ENCODE measurements at regions not wholly inside any gene's neighbourhood (a gene's known extent, or its start where the extent isn't known, plus 50 kb on each side); places are given as distances from the start of the nearest gene placed in this dataset.

DNA sequence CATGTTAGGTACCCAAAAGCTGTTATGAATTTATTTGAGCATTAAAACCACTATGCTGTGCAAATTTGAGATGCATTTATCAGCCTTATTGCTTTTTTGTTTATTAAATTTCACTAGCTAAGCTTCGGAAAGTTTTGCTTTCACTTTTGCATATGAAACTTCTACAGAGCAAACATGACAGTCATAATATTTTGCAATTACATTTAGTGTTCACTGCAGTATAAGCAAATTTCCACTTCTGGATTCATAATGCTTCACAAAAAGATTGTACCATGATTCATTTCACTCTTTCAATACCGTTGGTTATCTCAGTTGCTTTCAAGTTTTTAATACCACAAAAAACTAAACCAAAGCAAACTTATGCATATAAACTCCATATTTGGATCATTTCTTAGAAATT lies 228.7 kb upstream of the SLC8A1 start:
- Mint-ChIP-seq H3K9me3 (peaks cover 8 to 11% (median 9%) of the 10 kb centered on the region in 7 donors), H3K4me3 (peak overlapping the region in 1 of 2 donors; percentile 67), H3K4me1 (peaks cover 17% of the 10 kb centered on the region), H3K27ac (peak overlapping the region in 2 of 7 donors; percentile 47 to 49), H3K36me3 (no peaks in the 10 kb centered on the region), H3K27me3 (ENCODE audit: low read depth in 3 of 3) (peaks cover 0 to 4% (median 0%) of the 10 kb centered on the region in 3 donors)
- peaks cover 6 to 9% of the 10 kb centered on the region in 2 donors for H3K9me3 ChIP-seq (replicated peaks in 1 of 2; ENCODE audit: control insufficient read depth in 1 of 2, insufficient read depth in 1 of 2, low read length in 2 of 2)
- no CpG with 5 or more reads among the region's 2 CpGs for WGBS (ENCODE audit: insufficient coverage)
- peak overlapping the region; percentile 9 for H2AFZ ChIP-seq (ENCODE audit: insufficient read depth, low read depth, low read length, poor library complexity, severe bottlenecking)
- H3K27me3 ChIP-seq (ENCODE audit: control insufficient read depth in 2 of 2, insufficient read depth in 2 of 2, low read length in 2 of 2): no peaks in the 10 kb centered on the region
- H3K4me1 ChIP-seq (ENCODE audit: control insufficient read depth in 1 of 2, insufficient read depth in 2 of 2, low read length in 2 of 2): peaks cover 8 to 17% of the 10 kb centered on the region in 2 donors
- peak overlapping the region; percentile 56 for H3K9ac ChIP-seq (ENCODE audit: insufficient read depth, low read length, poor library complexity, severe bottlenecking)
- peak overlapping the region; percentile 34 to 72 (median 53) for H3K4me3 ChIP-seq (replicated peaks in 1 of 3; ENCODE audit: low read depth in 2 of 3, low read length in 3 of 3)
- H3K4me2 ChIP-seq (replicated peaks; ENCODE audit: extremely low read depth, low read length, poor library complexity, severe bottlenecking): peak overlapping the region; percentile 70
- peak overlapping the region in 1 of 2 donors; percentile 82 for H3K27ac ChIP-seq (ENCODE audit: low read depth in 1 of 2, low read length in 2 of 2)
- intact Hi-C loops (cut with micrococcal nuclease): no loop called here
- no peaks in the 10 kb centered on the region for H3K79me2 ChIP-seq (ENCODE audit: insufficient read depth, low read length)
- H3K36me3 ChIP-seq (replicated peaks in 1 of 2; ENCODE audit: control insufficient read depth in 1 of 2, insufficient read depth in 2 of 2, low read length in 2 of 2): no peaks in the 10 kb centered on the region
- TF ChIP-seq, protein P1, sequence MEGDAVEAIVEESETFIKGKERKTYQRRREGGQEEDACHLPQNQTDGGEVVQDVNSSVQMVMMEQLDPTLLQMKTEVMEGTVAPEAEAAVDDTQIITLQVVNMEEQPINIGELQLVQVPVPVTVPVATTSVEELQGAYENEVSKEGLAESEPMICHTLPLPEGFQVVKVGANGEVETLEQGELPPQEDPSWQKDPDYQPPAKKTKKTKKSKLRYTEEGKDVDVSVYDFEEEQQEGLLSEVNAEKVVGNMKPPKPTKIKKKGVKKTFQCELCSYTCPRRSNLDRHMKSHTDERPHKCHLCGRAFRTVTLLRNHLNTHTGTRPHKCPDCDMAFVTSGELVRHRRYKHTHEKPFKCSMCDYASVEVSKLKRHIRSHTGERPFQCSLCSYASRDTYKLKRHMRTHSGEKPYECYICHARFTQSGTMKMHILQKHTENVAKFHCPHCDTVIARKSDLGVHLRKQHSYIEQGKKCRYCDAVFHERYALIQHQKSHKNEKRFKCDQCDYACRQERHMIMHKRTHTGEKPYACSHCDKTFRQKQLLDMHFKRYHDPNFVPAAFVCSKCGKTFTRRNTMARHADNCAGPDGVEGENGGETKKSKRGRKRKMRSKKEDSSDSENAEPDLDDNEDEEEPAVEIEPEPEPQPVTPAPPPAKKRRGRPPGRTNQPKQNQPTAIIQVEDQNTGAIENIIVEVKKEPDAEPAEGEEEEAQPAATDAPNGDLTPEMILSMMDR (IDR thresholded peaks at IDR 0.05): no peak
- peak; percentile 19 to 61 (median 49) for DNase-seq
- H4K20me1 ChIP-seq (ENCODE audit: insufficient read depth, low read length): no peaks in the 10 kb centered on the region

DNA sequence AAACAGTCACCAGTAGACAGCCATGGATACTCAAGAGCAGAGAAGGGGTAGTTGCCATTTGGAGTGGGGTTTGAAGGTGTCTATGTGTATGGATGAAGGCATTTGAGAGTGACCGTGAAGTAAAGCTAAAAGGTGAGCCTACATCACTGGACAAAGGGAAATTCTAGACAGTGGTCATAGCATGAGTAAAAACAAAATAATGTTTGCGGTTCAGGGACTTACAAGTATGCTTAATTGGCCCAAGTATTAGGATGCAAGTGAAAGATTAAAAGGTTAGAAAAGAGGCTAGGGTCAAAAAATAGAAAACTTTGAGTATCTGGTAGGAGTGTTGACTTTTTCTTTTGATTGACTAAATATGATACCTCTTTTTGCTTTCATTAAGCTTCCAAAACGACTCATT lies 238.1 kb upstream of the SLC8A1 start:
- Mint-ChIP-seq H3K4me1 (no peaks in the 10 kb centered on the region), H3K9me3 (peaks cover 0 to 13% (median 4%) of the 10 kb centered on the region in 7 donors), H3K36me3 (no peaks in the 10 kb centered on the region), H3K27ac (no peak overlapping the region), H3K27me3 (ENCODE audit: low read depth in 3 of 3) (no peaks in the 10 kb centered on the region), H3K4me3 (no peak overlapping the region)
- intact Hi-C loops (cut with micrococcal nuclease): no loop called here
- DNase-seq: no peak
- Histone ChIP-seq H3K4me2 (replicated peaks; ENCODE audit: extremely low read depth, low read length, poor library complexity, severe bottlenecking) (no peak overlapping the region), H2AFZ (ENCODE audit: insufficient read depth, low read depth, low read length, poor library complexity, severe bottlenecking) (no peak overlapping the region), H3K9ac (ENCODE audit: insufficient read depth, low read length, poor library complexity, severe bottlenecking) (no peak overlapping the region), H3K4me1 (ENCODE audit: control insufficient read depth in 1 of 2, insufficient read depth in 2 of 2, low read length in 2 of 2) (no peaks in the 10 kb centered on the region), H3K27me3 (ENCODE audit: control insufficient read depth in 2 of 2, insufficient read depth in 2 of 2, low read length in 2 of 2) (no peaks in the 10 kb centered on the region), H3K9me3 (replicated peaks in 1 of 2; ENCODE audit: control insufficient read depth in 1 of 2, insufficient read depth in 1 of 2, low read length in 2 of 2) (no peaks in the 10 kb centered on the region), H3K79me2 (ENCODE audit: insufficient read depth, low read length) (no peaks in the 10 kb centered on the region), H3K36me3 (replicated peaks in 1 of 2; ENCODE audit: control insufficient read depth in 1 of 2, insufficient read depth in 2 of 2, low read length in 2 of 2) (no peaks in the 10 kb centered on the region), H3K4me3 (replicated peaks in 1 of 3; ENCODE audit: low read depth in 2 of 3, low read length in 3 of 3) (no peak overlapping the region), H4K20me1 (ENCODE audit: insufficient read depth, low read length) (no peaks in the 10 kb centered on the region), H3K27ac (ENCODE audit: low read depth in 1 of 2, low read length in 2 of 2) (no peak overlapping the region)
- TF ChIP-seq, protein P1 (IDR thresholded peaks at IDR 0.05): no peak
- 96% methylated on average over 3 of the region's 3 CpGs for WGBS (ENCODE audit: insufficient coverage)
